Cardiac septum (tissue), 1 donor: ENCODE measurements at regions not wholly inside any gene's neighbourhood (a gene's known extent, or its start where the extent isn't known, plus 50 kb on each side); places are given as distances from the start of the nearest gene placed in this dataset.

ENCODE experiments used
- DNase-seq: peaks from one replicate; pipeline ENCODE4 v3.0.0-alpha.2; 2020; ENCODE audit warnings: low spot score
- intact Hi-C: fragments of 100-400 bp; cut with DNase I; formaldehyde crosslinking; loops from one replicate; pipeline ENCODE4 v1.14.0; 2022
- donor health status: DM: no; HTN: no; CAD: no.

- DNase-seq, result no peak
- intact Hi-C loops, result loop anchor here (10.0 kb wide), 1 partner anchor 317 kb away; no protein-coding TSS in a partner anchor
These were observed 101.5 kb upstream of the TMEM168 start for GRCh38 chr7:112891698-112892097.

- DNase-seq, result no peak
- intact Hi-C loops, result loop anchor here (10.0 kb wide), 1 partner anchor 315 kb away; no protein-coding TSS in a partner anchor
These were observed 99.7 kb upstream of the TMEM168 start for GRCh38 chr7:112889834-112890438.

DNA sequence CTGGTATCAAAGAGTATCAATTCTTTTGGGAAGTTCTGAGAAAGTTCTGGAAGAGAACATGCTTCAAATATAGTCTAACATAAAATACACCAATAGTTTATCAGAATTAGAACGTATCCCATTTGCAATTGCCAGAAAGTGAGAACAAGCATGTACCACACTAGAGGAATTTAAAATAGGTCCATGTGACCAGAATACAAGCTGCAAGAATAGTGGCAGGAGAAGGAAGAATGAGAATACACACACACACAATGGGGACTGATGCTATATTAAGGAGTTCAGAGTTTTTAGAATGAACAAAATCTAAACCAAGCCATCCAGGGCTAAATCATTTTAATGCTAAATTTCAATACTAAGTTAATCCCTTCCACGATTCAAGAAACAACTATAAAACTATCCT, 99.1 kb upstream of the TMEM168 start:
- no peak for DNase-seq
- intact Hi-C loops, result no loop called here

DNA sequence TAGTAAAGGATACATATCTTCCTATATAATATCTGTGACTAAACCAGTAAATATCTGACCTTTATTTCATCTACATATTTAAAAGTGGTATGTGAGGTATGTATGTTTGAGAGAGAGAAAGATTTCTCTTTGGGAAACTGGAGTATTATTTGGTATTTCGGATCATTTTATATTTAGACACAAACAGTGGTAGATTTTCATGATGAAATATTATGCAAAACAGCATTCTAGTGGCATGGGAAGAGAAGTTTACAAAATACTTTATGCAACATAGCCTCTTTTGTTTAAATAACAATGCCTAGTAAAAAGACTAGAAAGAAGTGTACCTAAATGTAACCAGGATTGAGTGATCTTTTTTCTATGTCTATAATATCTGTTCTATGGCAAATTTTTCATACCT, 98.6 kb upstream of the TMEM168 start:
- no peak for DNase-seq
- intact Hi-C loops, result no loop called here

DNA sequence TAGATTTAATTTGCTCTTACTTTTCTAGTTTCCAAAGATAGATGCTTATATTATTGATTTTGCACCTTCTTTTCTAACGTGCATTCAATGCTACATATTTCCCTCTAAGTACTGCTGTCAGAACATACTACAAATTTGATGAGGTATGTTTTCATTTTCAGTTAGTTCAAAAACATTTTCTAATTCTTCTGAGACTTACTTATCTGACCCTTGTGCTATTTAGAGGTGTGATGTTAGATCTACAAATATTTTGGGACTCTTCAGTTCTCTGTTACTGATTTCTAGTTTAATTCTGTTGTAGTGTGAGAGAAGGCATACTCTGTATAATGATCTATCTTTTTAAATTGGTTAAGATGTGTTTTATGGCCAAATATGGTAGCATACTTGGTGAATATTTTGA, 97.8 kb upstream of the TMEM168 start:
- intact Hi-C loops, result no loop called here
- no peak for DNase-seq

DNA sequence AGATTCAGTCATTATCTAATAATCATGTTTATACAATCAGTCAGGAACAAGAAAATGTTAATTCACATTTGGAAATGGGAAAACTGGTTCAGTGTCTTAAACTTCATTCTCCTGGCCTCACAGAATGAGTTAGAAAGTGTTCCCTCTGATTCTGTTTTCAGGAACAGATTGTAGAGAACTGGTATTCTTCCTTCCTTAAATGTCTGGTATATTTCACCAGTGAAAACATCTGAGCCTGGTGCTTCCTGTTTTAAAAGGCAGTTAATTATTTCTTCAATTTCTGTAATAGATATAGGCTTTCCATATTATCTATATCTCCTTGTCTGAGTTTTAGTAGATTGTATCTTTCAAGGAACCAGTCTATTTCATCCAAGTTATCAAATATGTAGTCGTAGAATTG, 97.1 kb upstream of the TMEM168 start:
- no peak for DNase-seq
- intact Hi-C loops, result no loop called here

DNA sequence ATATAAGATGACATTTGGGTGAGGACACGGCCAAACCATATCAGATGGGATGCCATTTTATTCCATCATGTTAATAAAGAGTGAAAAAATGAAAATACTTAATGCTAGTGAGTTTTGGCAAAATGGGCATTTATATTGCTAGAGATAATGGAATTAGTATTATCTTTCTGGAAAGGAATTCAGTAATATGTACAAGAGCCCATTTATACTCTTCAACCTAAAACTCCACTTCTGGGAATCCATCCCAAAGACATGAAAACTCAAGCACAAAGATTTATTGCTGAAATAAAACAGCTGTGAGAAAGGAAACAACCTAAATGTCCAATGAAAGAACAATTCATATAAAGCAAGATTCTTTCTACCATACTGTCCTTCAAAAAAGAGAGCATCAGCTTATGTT, 96.0 kb upstream of the TMEM168 start:
- intact Hi-C loops, result no loop called here
- DNase-seq, result no peak

DNA sequence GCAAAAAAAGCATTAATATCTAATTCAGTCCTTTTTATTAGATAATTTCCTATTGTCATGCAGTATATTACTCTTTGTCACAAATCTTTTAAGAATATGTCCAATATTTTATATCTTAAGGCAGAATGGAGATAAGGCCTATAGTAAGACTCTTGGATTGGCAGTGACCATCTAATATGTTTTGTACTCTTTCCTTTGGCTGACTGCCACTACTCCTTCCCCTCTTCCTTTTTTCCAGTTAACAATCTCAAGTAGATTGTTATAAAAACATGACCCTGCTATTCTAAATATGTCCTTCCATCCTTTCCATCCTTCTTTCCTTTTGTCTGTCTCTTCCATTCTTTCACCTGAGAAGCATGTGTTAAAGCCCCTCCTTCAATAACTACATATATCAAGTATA, 92.8 kb upstream of the TMEM168 start:
- intact Hi-C loops, result no loop called here
- no peak for DNase-seq

GRCh38 chr7:112882511-112882910, 92.3 kb upstream of the TMEM168 start:
- intact Hi-C loops, result no loop called here
- no peak for DNase-seq

- DNase-seq, result no peak
These were observed 91.8 kb upstream of the TMEM168 start for GRCh38 chr7:112882022-112882421.

DNA sequence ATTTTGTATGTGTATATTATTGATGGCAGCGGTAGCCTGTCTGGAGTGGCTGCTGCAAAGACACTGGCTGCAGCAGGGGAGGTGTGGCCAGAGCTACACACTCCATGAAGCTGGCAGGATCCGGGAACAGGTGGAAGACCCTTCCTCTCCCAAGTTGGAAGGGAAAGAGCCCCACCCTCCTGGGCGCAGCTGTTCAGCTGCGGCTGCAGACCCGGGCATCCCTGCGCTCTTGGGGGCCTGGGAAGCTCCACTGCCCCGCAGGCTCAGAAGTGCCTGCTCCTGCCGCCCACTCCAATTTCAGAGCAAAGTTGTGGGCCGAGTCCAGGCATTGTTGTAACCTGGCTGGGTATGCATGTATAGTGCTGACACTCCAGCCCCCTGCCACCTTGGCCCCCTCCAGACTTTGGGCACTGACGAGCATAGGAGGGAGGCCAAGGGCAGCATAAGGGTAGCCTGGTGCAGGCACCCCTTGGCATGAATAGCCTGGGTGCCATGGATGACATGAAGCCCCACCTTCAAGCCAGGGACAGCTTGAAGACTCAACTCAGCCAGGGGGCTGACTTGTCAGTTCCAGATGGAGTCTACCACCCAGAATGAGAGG, 90.7 kb upstream of the TMEM168 start:
- DNase-seq, result no peak
- intact Hi-C loops, result no loop called here

More at GRCh38 chr7:112882022-112882421, 91.8 kb upstream of the TMEM168 start:
- intact Hi-C loops, result no loop called here

GRCh38 chr7:112877691-112878460, 87.7 kb upstream of the TMEM168 start:
- intact Hi-C loops, result no loop called here
- no peak for DNase-seq

DNA sequence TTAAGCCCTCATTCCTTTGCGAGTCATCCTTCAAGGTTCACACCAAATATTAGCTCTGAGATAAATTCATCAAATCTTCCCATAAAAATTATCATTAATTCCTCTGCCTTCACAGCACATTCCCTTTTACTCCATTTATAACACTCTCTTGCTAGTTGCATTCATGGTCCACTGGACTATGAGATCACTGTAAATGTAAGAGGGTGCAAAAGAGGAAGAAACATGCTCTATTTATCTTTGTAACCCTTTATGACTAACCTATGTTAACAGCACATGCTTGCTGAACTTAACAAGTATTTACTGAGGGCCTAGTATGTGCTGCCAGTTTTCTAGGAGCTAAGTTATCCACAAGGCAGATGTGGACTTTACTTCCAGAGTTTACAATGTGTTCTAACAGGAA, 86.7 kb upstream of the TMEM168 start:
- intact Hi-C loops, result no loop called here
- no peak for DNase-seq

- DNase-seq, result no peak
- intact Hi-C loops, result no loop called here
These were observed 84.7 kb upstream of the TMEM168 start for GRCh38 chr7:112874909-112875308.

DNA sequence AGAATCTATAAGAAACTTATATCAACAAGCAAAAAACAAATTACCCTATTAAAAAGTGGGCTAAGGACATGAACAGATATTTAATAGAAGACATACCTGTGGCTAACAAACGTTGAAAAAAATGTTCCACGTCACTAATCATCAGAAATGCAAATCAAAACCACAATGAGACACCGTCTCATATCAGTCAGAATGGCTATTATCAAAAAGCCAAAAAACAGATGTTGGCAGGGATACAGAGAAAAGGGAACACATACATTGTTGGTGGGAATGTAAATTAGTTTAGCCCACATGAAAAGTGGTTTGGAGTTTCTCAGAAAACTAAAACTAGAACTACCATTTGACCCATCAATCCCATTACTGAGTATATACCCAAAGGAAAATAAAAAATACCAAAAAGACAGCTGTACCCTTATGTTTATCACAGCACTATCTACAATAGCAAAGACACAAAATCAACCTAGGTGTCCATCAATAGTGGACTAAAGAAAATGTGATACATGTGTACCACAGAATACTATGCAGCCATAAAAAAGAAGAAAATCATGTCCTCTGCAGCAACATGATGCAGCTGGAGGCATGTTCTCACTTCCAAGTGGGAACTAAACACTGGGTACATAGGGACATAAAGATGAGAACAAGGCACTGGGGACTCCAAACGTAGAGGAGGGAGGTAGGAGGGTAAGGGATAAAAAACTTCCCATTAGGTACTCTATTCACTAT, 83.8 kb upstream of the TMEM168 start:
- no peak for DNase-seq
- intact Hi-C loops, result no loop called here

DNA sequence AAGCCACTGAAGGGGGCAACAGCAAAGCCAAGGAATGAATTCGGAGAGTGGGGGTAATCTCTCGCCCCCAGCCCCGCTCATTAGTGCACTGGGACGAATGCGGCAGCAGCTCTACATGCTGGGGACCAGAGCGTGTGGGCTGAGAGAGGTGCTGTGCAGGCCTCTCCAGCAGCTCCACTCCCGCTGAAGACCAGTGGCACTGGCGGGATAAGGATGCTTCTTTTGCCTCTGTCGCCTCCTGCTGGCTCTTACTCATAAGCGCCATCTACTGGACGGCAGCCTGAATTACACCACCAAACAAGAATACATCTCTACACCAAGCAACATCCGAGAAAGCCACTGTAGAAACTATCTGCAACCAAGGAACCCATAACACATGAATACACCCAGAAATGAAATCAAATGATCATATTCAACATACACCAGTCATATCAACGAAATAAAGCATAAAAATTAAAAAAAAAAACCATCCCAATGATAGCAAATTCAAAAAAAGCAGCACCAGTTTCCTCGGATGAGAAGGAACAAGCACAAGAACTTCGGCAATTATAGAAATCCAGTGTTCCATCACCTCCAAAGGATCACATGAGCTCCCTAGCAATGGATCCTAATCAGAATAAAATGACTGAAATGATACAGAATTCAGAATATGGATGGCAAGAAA, 79.0 kb upstream of the TMEM168 start:
- DNase-seq, result no peak

DNA sequence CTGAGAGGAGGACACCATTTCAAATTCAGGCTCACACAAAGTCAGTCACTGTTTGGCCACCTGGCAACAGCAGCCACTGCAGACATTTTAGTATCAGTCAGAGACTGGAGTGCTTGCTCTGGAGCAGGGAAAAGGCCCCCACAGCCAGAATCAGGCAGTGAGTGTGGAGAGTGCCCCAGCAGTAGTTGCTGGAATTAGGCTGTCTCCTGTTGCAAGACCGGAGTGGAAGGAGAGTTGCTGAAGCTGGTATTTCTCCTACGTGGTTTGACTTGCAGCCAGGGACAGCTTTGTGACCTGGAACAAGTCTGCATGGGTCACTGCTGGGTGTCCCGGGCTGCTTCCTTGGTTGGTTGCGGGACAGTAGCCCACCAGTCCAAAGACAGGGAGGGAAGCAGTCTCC, 78.4 kb upstream of the TMEM168 start:
- DNase-seq, result no peak
- intact Hi-C loops, result no loop called here

More for the DNA sequence above, 79.0 kb upstream of the TMEM168 start:
- intact Hi-C loops, result no loop called here

- DNase-seq, result no peak
- intact Hi-C loops, result no loop called here
These were observed 76.2 kb upstream of the TMEM168 start for GRCh38 chr7:112866424-112866823.

- intact Hi-C loops, result no loop called here
- DNase-seq, result no peak
These were observed 74.2 kb upstream of the TMEM168 start for GRCh38 chr7:112864380-112864779.

- intact Hi-C loops, result no loop called here
These were observed 68.6 kb upstream of the TMEM168 start for GRCh38 chr7:112858838-112859237.

More at GRCh38 chr7:112858838-112859237, 68.6 kb upstream of the TMEM168 start:
- DNase-seq, result no peak
